ENCODE measurements at regions not wholly inside any gene's neighbourhood (a gene's known extent, or its start where the extent isn't known, plus 50 kb on each side); places are given as distances from the start of the nearest gene placed in this dataset.

DNA sequence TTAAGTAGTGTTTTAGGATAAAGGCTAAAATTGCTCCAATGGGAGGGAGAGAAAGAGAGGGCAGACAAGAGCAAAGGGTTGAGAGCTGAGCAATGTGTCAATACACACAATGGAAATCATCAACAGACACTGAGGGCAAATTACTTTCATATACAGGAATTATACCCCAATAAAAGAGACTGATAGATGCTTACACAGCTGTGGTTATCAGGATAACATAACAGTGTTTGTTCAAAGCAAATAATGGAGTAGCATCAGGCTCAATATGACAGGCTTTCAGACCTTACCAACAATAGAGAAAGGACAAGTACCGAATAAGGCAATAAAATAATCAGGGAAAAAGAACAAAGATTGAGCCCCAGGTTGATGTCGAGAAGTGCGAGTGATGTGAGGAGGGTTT, 53.4 kb upstream of the DIO2 start:
- no peak overlapping the region for H3K4me2 ChIP-seq (ENCODE audit: low read length)
- no peak overlapping the region for H2AFZ ChIP-seq (ENCODE audit: low read length)
- H3K27ac ChIP-seq (ENCODE audit: low read depth, low read length, poor library complexity, severe bottlenecking) = no peak overlapping the region
- H4K20me1 ChIP-seq (ENCODE audit: insufficient read depth, low read length) = no peaks in the 10 kb centered on the region
- H3K36me3 ChIP-seq (ENCODE audit: insufficient read depth, low read length) = no peaks in the 10 kb centered on the region
- TF ChIP-seq CTCF (conservative IDR thresholded peaks at IDR 0.05; ENCODE audit: low read length) = no peak
- TF ChIP-seq EZH2phosphoT487 (IDR thresholded peaks at IDR 0.05; ENCODE audit: borderline replicate concordance, low read depth, low read length) = no peak
- BruUV-seq (replicated peaks) = no TSS peak
- no peak overlapping the region for H3K4me3 ChIP-seq (ENCODE audit: low read depth, low read length, poor library complexity, severe bottlenecking)
- H3K4me1 ChIP-seq (ENCODE audit: insufficient read depth, low read length, poor library complexity, severe bottlenecking) = no peaks in the 10 kb centered on the region
- H3K9me2 ChIP-seq (ENCODE audit: insufficient read depth, low read length) = no peaks in the 10 kb centered on the region
- CTCF ChIA-PET (ENCODE audit: unreplicated experiment) = no interaction called here
- no peak for DNase-seq (ENCODE audit: low spot score)
- intact Hi-C loops (cut with micrococcal nuclease; ENCODE audit: unreplicated experiment) = no loop called here
- no peaks in the 10 kb centered on the region for H3K9me3 ChIP-seq (ENCODE audit: low read length)
- no peaks in the 10 kb centered on the region for H3K79me2 ChIP-seq (ENCODE audit: insufficient read depth, low read depth, low read length)
- POLR2A ChIA-PET = no interaction called here
